ENCODE measurements at regions not wholly inside any gene's neighbourhood (a gene's known extent, or its start where the extent isn't known, plus 50 kb on each side); places are given as distances from the start of the nearest gene placed in this dataset.

DNA sequence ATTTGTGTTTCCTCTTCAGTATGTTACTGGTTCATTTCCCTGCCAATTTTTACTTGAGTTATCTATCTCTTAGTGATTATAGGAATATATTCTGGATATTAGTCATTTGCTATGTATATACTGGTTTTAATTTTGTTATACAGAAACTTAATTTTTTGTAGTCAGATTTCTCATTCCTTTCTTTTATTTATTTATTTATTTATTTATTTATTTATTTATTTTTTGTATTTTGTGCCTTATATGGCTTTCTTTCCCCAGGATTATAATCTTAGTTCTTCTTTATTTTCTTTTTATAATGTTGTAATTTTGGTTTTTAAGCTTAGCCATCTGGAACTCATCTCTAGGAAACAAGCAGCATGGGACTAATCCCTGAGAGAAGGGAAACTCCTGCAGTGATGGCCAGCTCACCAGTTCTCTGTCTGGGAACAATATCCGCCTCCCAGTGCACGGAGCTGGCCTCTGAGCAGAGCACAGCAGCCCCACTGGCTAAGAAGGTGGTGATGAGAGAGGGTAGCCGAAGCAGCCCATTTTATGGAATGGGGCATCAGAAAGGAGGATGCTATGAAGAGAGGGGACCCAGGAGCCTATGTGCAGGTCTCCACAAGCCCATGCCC, 54.5 kb upstream of the ADORA2B start:
- ChIA-PET POLR2A (no interaction called here), CTCF (no interaction called here), RAD21 (ENCODE audit: low non-redundant PET in 1 of 2, low total read pairs in 2 of 2, uncharacterized antibody in 2 of 2, unreplicated experiment in 2 of 2) (no interaction called here)
- Histone ChIP-seq H3K9me2 (ENCODE audit: insufficient read depth) (no peaks in the 10 kb centered on the region), H3K9me3 (ENCODE audit: control insufficient read depth in 1 of 2, insufficient read depth in 1 of 2, low read depth in 1 of 2, low read length in 2 of 2) (no peaks in the 10 kb centered on the region), H3K27me3 (ENCODE audit: insufficient read depth, low read length) (no peaks in the 10 kb centered on the region), H3K36me3 (ENCODE audit: control insufficient read depth in 1 of 2, insufficient read depth in 2 of 2, low read length in 2 of 2) (no peaks in the 10 kb centered on the region), H3K4me3 (replicated peaks in 1 of 2; ENCODE audit: low read depth in 1 of 2, low read length in 2 of 2) (no peak overlapping the region), H2AFZ (ENCODE audit: low read depth, low read length, poor library complexity, severe bottlenecking) (no peak overlapping the region), H3K4me1 (ENCODE audit: control insufficient read depth in 1 of 2, insufficient read depth in 2 of 2, low read length in 2 of 2) (no peaks in the 10 kb centered on the region), H3K4me2 (ENCODE audit: low read length) (no peak overlapping the region), H3K9ac (ENCODE audit: low read length) (no peak overlapping the region), H3K27ac (ENCODE audit: low read depth, low read length) (no peak overlapping the region), H4K20me1 (ENCODE audit: insufficient read depth) (no peaks in the 10 kb centered on the region), H3K79me2 (ENCODE audit: insufficient read depth, low read length) (no peaks in the 10 kb centered on the region)
- intact Hi-C loops (cut with micrococcal nuclease) = no loop called here
- TF ChIP-seq SP1 (IDR thresholded peaks at IDR 0.05; ENCODE audit: low read depth) (no peak), CEBPB (IDR thresholded peaks at IDR 0.05; ENCODE audit: low read depth) (no peak)
- DNase-seq (ENCODE audit: low read depth, low spot score) (no peak), ATAC-seq (no peak)
- no TSS peak for BruUV-seq (replicated peaks)

DNA sequence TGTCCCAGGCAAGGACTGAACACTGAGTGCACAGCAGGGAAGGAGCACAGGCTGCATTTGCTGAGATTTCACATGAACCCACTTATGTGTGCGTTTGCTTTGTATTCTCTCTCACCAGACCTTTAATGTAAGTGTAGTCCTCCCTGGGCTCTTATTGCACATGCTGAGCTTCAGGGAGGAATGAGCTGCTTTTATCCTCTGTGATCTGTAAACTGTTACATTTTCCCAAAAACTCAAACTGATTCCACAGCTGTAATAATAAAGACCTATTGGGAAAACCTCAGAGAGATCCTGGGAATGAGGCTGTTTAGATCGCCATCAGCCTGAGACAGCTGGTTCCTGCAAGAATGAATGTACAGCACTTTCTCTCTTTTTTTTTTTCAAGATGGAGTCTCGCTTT, 53.6 kb upstream of the ADORA2B start:
- ATAC-seq = no peak
- Histone ChIP-seq H3K9me2 (ENCODE audit: insufficient read depth) (no peaks in the 10 kb centered on the region), H3K4me2 (ENCODE audit: low read length) (no peak overlapping the region), H3K9ac (ENCODE audit: low read length) (no peak overlapping the region), H3K27ac (ENCODE audit: low read depth, low read length) (no peak overlapping the region), H3K27me3 (ENCODE audit: insufficient read depth, low read length) (no peaks in the 10 kb centered on the region), H3K9me3 (ENCODE audit: control insufficient read depth in 1 of 2, insufficient read depth in 1 of 2, low read depth in 1 of 2, low read length in 2 of 2) (no peaks in the 10 kb centered on the region), H2AFZ (ENCODE audit: low read depth, low read length, poor library complexity, severe bottlenecking) (no peak overlapping the region), H4K20me1 (ENCODE audit: insufficient read depth) (no peaks in the 10 kb centered on the region), H3K4me3 (replicated peaks in 1 of 2; ENCODE audit: low read depth in 1 of 2, low read length in 2 of 2) (no peak overlapping the region), H3K79me2 (ENCODE audit: insufficient read depth, low read length) (no peaks in the 10 kb centered on the region), H3K36me3 (ENCODE audit: control insufficient read depth in 1 of 2, insufficient read depth in 2 of 2, low read length in 2 of 2) (no peaks in the 10 kb centered on the region), H3K4me1 (ENCODE audit: control insufficient read depth in 1 of 2, insufficient read depth in 2 of 2, low read length in 2 of 2) (no peaks in the 10 kb centered on the region)
- intact Hi-C loops (cut with micrococcal nuclease) = no loop called here
- RAD21 ChIA-PET (ENCODE audit: low non-redundant PET in 1 of 2, low total read pairs in 2 of 2, uncharacterized antibody in 2 of 2, unreplicated experiment in 2 of 2) = no interaction called here
- no peak for DNase-seq (ENCODE audit: low read depth, low spot score)
- TF ChIP-seq, protein P1, sequence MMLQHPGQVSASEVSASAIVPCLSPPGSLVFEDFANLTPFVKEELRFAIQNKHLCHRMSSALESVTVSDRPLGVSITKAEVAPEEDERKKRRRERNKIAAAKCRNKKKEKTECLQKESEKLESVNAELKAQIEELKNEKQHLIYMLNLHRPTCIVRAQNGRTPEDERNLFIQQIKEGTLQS (IDR thresholded peaks at IDR 0.05) = no peak
- TF ChIP-seq, protein P2, sequence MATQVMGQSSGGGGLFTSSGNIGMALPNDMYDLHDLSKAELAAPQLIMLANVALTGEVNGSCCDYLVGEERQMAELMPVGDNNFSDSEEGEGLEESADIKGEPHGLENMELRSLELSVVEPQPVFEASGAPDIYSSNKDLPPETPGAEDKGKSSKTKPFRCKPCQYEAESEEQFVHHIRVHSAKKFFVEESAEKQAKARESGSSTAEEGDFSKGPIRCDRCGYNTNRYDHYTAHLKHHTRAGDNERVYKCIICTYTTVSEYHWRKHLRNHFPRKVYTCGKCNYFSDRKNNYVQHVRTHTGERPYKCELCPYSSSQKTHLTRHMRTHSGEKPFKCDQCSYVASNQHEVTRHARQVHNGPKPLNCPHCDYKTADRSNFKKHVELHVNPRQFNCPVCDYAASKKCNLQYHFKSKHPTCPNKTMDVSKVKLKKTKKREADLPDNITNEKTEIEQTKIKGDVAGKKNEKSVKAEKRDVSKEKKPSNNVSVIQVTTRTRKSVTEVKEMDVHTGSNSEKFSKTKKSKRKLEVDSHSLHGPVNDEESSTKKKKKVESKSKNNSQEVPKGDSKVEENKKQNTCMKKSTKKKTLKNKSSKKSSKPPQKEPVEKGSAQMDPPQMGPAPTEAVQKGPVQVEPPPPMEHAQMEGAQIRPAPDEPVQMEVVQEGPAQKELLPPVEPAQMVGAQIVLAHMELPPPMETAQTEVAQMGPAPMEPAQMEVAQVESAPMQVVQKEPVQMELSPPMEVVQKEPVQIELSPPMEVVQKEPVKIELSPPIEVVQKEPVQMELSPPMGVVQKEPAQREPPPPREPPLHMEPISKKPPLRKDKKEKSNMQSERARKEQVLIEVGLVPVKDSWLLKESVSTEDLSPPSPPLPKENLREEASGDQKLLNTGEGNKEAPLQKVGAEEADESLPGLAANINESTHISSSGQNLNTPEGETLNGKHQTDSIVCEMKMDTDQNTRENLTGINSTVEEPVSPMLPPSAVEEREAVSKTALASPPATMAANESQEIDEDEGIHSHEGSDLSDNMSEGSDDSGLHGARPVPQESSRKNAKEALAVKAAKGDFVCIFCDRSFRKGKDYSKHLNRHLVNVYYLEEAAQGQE (IDR thresholded peaks at IDR 0.05; ENCODE audit: low read depth) = no peak
- TF ChIP-seq, protein P3, sequence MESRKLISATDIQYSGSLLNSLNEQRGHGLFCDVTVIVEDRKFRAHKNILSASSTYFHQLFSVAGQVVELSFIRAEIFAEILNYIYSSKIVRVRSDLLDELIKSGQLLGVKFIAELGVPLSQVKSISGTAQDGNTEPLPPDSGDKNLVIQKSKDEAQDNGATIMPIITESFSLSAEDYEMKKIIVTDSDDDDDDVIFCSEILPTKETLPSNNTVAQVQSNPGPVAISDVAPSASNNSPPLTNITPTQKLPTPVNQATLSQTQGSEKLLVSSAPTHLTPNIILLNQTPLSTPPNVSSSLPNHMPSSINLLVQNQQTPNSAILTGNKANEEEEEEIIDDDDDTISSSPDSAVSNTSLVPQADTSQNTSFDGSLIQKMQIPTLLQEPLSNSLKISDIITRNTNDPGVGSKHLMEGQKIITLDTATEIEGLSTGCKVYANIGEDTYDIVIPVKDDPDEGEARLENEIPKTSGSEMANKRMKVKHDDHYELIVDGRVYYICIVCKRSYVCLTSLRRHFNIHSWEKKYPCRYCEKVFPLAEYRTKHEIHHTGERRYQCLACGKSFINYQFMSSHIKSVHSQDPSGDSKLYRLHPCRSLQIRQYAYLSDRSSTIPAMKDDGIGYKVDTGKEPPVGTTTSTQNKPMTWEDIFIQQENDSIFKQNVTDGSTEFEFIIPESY (IDR thresholded peaks at IDR 0.05; ENCODE audit: extremely low read depth, insufficient replicate concordance, low read length) = no peak
- TF ChIP-seq POLR2A (IDR thresholded peaks at IDR 0.05; ENCODE audit: borderline replicate concordance, extremely low read depth, insufficient read depth, insufficient read length) (no peak), POLR2AphosphoS5 (IDR thresholded peaks at IDR 0.05; ENCODE audit: low read depth, low read length) (no peak), ELF1 (IDR thresholded peaks at IDR 0.05; ENCODE audit: borderline replicate concordance, low read depth) (no peak), EGR1 (IDR thresholded peaks at IDR 0.05; ENCODE audit: low read depth) (no peak), SIN3A (IDR thresholded peaks at IDR 0.05; ENCODE audit: low read depth) (no peak)
- POLR2A ChIA-PET = no interaction called here
- CTCF ChIA-PET = no interaction called here
- BruUV-seq (replicated peaks) = no TSS peak

Data from HCT116 (cell line).